Astrocyte (in vitro differentiated cells and primary cell): ENCODE measurements at regions not wholly inside any gene's neighbourhood (a gene's known extent, or its start where the extent isn't known, plus 50 kb on each side); places are given as distances from the start of the nearest gene placed in this dataset.

ENCODE experiments used
- DNase-seq: peaks from one replicate; pipeline ENCODE4 v3.0.0-alpha.2; 2010; ENCODE audit warnings: low read depth
- FAIRE-seq: peaks from 2 replicates; lab custom pipeline; 2011; peaks lifted over from hg19 to GRCh38; lab: Jason Lieb, UNC
- H2AFZ ChIP-seq: 2 replicates; pipeline ENCODE4 v1.6.0; 2012; ENCODE audit warnings: low read depth, low read length, inconsistent platforms
- H3K27ac ChIP-seq: 2 replicates; pipeline ENCODE4 v1.5.1; 2011; ENCODE audit warnings: low read depth, low read length, inconsistent platforms
- H3K27me3 ChIP-seq: 2 replicates; pipeline ENCODE4 v1.6.0; 2011; ENCODE audit warnings: low read length, inconsistent platforms; ENCODE audit not compliant: insufficient read depth
- H3K36me3 ChIP-seq: 2 replicates; pipeline ENCODE4 v1.5.1; 2011; ENCODE audit warnings: low read length, inconsistent platforms; ENCODE audit not compliant: insufficient read depth
- H3K4me1 ChIP-seq: 2 replicates; pipeline ENCODE4 v1.5.1; 2011; ENCODE audit warnings: low read length, inconsistent platforms; ENCODE audit not compliant: insufficient read depth
- H3K4me2 ChIP-seq: 2 replicates; pipeline ENCODE4 v1.6.0; 2012; ENCODE audit warnings: low read length, inconsistent platforms
- H3K4me3 ChIP-seq: 2 replicates; pipeline ENCODE4 v1.5.1; 2011; ENCODE audit warnings: low read depth, mild to moderate bottlenecking, low read length, inconsistent platforms; ENCODE audit not compliant: insufficient read depth
- H3K79me2 ChIP-seq: 2 replicates; pipeline ENCODE4 v1.6.0; 2012; ENCODE audit warnings: mild to moderate bottlenecking, low read length, inconsistent platforms; ENCODE audit not compliant: insufficient read depth
- H3K9ac ChIP-seq: 2 replicates; pipeline ENCODE4 v1.6.0; 2012; ENCODE audit warnings: mild to moderate bottlenecking, low read length, inconsistent platforms
- H3K9me3 ChIP-seq: 2 replicates; pipeline ENCODE4 v1.5.1; 2012; ENCODE audit warnings: low read depth, mild to moderate bottlenecking, low read length, inconsistent platforms; ENCODE audit not compliant: insufficient read depth
- H4K20me1 ChIP-seq: 2 replicates; pipeline ENCODE4 v1.6.0; 2012; ENCODE audit warnings: low read length, inconsistent platforms; ENCODE audit not compliant: insufficient read depth
- H3K27ac Mint-ChIP-seq: one replicate; pipeline ENCODE4 v1.8.0; 2021; ENCODE audit warnings: mild to moderate bottlenecking, mixed read lengths; ENCODE audit not compliant: unreplicated experiment
- H3K27me3 Mint-ChIP-seq: one replicate; pipeline ENCODE4 v1.8.0; 2021; ENCODE audit warnings: low read depth, mixed read lengths; ENCODE audit not compliant: unreplicated experiment
- H3K36me3 Mint-ChIP-seq: one replicate; pipeline ENCODE4 v1.8.0; 2021; ENCODE audit warnings: low read depth, mixed read lengths; ENCODE audit not compliant: unreplicated experiment
- H3K4me1 Mint-ChIP-seq: one replicate; pipeline ENCODE4 v1.8.0; 2021; ENCODE audit warnings: low read depth, mixed read lengths; ENCODE audit not compliant: unreplicated experiment
- H3K4me3 Mint-ChIP-seq: one replicate; pipeline ENCODE4 v1.8.0; 2021; ENCODE audit warnings: mild to moderate bottlenecking, moderate library complexity, mixed read lengths; ENCODE audit not compliant: unreplicated experiment
- H3K9me3 Mint-ChIP-seq: one replicate; pipeline ENCODE4 v1.8.0; 2021; ENCODE audit warnings: mild to moderate bottlenecking, mixed read lengths; ENCODE audit not compliant: unreplicated experiment
- CTCF ChIP-seq: IDR thresholded peaks from 2 replicates; pipeline ENCODE4 v1.5.1; 2011; ENCODE audit warnings: low read depth, mild to moderate bottlenecking, inconsistent platforms, low read length, moderate library complexity; ENCODE audit not compliant: insufficient read depth
- EZH2 ChIP-seq: IDR thresholded peaks from 2 replicates; pipeline ENCODE4 v1.6.1; 2012; ENCODE audit warnings: mild to moderate bottlenecking, low read length, inconsistent platforms; ENCODE audit not compliant: insufficient read depth

- Histone ChIP-seq H3K9me3 (no peaks in the 10 kb centered on the region), H3K27ac (no peak overlapping the region), H3K4me1 (no peaks in the 10 kb centered on the region), H3K27me3 (no peaks in the 10 kb centered on the region), H3K79me2 (no peaks in the 10 kb centered on the region), H3K9ac (no peak overlapping the region), H4K20me1 (no peaks in the 10 kb centered on the region), H2AFZ (no peak overlapping the region), H3K4me2 (no peak overlapping the region), H3K36me3 (no peaks in the 10 kb centered on the region), H3K4me3 (no peak overlapping the region)
- no peak for DNase-seq
- no peak for TF ChIP-seq CTCF
- TF ChIP-seq EZH2: no peak
- no peak overlapping the region for H3K27ac Mint-ChIP-seq
- H3K27me3 Mint-ChIP-seq: peaks cover 30% of the 10 kb centered on the region
- no peak overlapping the region for H3K4me3 Mint-ChIP-seq
- FAIRE-seq: no peak
- H3K9me3 Mint-ChIP-seq: peaks cover 5% of the 10 kb centered on the region
- no peaks in the 10 kb centered on the region for H3K4me1 Mint-ChIP-seq
- peaks cover 2% of the 10 kb centered on the region for H3K36me3 Mint-ChIP-seq
Measured at GRCh38 chr2:239608260-239608659, 207.4 kb upstream of the HDAC4 start.

GRCh38 chr2:239607517-239608191 lies 206.8 kb upstream of the HDAC4 start:
- Mint-ChIP-seq H3K4me1 (no peaks in the 10 kb centered on the region), H3K36me3 (peaks cover 2% of the 10 kb centered on the region), H3K27ac (no peak overlapping the region), H3K9me3 (peaks cover 5% of the 10 kb centered on the region), H3K4me3 (no peak overlapping the region), H3K27me3 (peaks cover 33% of the 10 kb centered on the region)
- Histone ChIP-seq H4K20me1 (no peaks in the 10 kb centered on the region), H3K9me3 (no peaks in the 10 kb centered on the region), H3K4me1 (no peaks in the 10 kb centered on the region), H3K9ac (no peak overlapping the region), H3K79me2 (no peaks in the 10 kb centered on the region), H3K4me2 (no peak overlapping the region), H3K27me3 (no peaks in the 10 kb centered on the region), H3K4me3 (no peak overlapping the region), H2AFZ (no peak overlapping the region), H3K27ac (no peak overlapping the region), H3K36me3 (no peaks in the 10 kb centered on the region)
- TF ChIP-seq CTCF: no peak
- no peak for TF ChIP-seq EZH2
- DNase-seq (no peak), FAIRE-seq (no peak)

DNA sequence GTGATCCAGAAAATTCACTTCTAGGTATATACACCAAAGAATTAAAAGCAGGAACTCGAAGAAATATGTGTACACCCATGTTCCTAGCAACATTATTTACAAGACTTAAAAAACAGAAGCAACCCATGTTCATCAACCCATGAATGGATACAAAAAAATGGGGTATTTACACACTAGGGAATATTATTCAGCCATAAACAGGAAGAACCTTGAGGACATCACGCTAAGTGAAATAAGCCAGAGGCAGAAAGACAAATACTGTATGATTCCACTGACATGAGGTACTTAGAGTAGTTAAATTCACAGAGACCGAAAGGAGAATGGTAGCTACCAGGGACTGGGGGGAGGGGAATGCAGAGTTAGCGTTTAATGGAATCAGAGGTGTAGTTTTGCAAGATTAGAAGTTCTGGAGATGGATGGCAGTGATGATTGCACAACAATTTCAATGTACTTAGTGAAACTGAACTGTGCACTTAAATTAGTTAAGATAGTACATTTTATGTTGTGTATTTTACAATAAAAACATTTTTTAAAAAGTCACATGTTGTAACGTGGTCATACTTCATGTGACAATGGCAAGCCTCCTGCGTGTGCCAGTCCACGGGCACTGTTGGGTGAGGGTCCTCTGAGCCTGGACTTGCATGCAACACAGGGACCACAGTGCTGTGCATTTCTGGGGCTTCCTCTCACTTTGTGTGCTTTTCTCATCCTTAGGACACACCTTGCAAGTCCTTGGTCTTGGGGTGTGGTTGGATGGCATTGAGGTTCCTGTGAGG lies 206.1 kb upstream of the HDAC4 start:
- Mint-ChIP-seq H3K27me3 (peaks cover 34% of the 10 kb centered on the region), H3K9me3 (peaks cover 5% of the 10 kb centered on the region), H3K27ac (no peak overlapping the region), H3K4me3 (no peak overlapping the region), H3K36me3 (no peaks in the 10 kb centered on the region), H3K4me1 (no peaks in the 10 kb centered on the region)
- H3K9me3 ChIP-seq: no peaks in the 10 kb centered on the region
- H3K79me2 ChIP-seq: no peaks in the 10 kb centered on the region
- no peaks in the 10 kb centered on the region for H3K36me3 ChIP-seq
- no peaks in the 10 kb centered on the region for H4K20me1 ChIP-seq
- no peak overlapping the region for H3K9ac ChIP-seq
- no peaks in the 10 kb centered on the region for H3K4me1 ChIP-seq
- H3K27ac ChIP-seq: no peak overlapping the region
- TF ChIP-seq CTCF (no peak), EZH2 (no peak)
- FAIRE-seq: no peak
- H3K27me3 ChIP-seq: no peaks in the 10 kb centered on the region
- H3K4me2 ChIP-seq: no peak overlapping the region
- H2AFZ ChIP-seq: no peak overlapping the region
- DNase-seq: no peak
- no peak overlapping the region for H3K4me3 ChIP-seq
